ENCODE measurements at regions not wholly inside any gene's neighbourhood (a gene's known extent, or its start where the extent isn't known, plus 50 kb on each side); places are given as distances from the start of the nearest gene placed in this dataset.

DNA sequence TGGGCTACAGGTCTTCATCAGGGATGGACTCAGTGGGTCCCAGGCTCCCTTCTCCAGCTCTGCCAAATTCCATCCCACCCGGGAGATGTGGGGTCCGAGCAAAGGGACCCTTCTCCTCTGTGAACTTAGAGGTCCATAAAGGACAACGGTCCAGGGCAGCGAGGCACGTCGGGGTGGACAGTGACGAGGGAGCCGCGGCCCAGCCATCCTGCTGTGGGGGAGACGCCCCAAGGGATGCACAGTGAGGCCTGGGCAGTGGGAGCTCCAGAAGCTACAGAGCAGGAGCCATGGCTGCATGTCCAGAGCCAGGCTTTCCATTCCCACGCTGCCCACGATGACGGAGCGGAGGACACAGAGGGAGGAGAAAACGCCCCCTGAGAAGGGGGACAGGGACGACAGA, 107.5 kb upstream of the PPP1R26 start:
- Histone ChIP-seq H3K9me3 (no peaks in the 10 kb centered on the region), H3K27ac (no peak overlapping the region), H3K36me3 (no peaks in the 10 kb centered on the region), H3K4me1 (no peaks in the 10 kb centered on the region), H3K4me3 (no peak overlapping the region), H3K27me3 (no peaks in the 10 kb centered on the region)
- TF ChIP-seq POLR2A (IDR thresholded peaks at IDR 0.05) = no peak
- no peak for DNase-seq

DNA sequence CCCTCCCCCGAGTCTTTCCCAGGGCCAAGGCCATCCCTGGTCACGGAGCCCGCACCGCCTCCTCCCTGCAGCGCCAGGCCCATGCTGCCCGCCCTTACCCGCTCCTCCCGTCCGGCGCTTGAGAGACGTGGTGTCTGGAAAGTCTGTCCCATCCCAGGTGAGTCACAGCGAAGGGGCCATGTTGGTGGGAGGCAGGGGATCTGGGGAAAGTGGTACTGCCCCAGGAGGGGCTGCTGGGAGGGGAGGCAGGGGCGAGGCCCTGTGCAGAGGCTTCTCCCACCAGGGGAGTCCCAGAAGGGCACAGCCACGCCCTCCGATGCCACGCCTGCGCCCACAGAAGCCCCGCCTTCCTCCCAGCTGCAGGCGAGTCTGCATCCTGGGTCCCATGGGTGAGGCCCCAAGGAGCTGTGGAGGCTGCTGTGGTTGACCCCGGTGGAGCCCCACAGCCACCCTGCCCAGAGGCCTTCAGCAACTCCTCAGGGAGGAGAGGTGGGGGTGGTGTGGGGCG, 107.0 kb upstream of the PPP1R26 start:
- no peaks in the 10 kb centered on the region for H3K4me1 ChIP-seq
- H3K4me3 ChIP-seq = no peak overlapping the region
- no peaks in the 10 kb centered on the region for H3K27me3 ChIP-seq
- H3K36me3 ChIP-seq = no peaks in the 10 kb centered on the region
- no peak for DNase-seq
- no peak for TF ChIP-seq POLR2A (IDR thresholded peaks at IDR 0.05)
- TF ChIP-seq, protein P1, sequence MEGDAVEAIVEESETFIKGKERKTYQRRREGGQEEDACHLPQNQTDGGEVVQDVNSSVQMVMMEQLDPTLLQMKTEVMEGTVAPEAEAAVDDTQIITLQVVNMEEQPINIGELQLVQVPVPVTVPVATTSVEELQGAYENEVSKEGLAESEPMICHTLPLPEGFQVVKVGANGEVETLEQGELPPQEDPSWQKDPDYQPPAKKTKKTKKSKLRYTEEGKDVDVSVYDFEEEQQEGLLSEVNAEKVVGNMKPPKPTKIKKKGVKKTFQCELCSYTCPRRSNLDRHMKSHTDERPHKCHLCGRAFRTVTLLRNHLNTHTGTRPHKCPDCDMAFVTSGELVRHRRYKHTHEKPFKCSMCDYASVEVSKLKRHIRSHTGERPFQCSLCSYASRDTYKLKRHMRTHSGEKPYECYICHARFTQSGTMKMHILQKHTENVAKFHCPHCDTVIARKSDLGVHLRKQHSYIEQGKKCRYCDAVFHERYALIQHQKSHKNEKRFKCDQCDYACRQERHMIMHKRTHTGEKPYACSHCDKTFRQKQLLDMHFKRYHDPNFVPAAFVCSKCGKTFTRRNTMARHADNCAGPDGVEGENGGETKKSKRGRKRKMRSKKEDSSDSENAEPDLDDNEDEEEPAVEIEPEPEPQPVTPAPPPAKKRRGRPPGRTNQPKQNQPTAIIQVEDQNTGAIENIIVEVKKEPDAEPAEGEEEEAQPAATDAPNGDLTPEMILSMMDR (IDR thresholded peaks at IDR 0.05) = no peak
- H3K27ac ChIP-seq = no peak overlapping the region
- H3K9me3 ChIP-seq = no peaks in the 10 kb centered on the region

- no peak overlapping the region for H3K4me3 ChIP-seq
- no peaks in the 10 kb centered on the region for H3K27me3 ChIP-seq
- H3K4me1 ChIP-seq = no peaks in the 10 kb centered on the region
- H3K9me3 ChIP-seq = no peaks in the 10 kb centered on the region
- no peak overlapping the region for H3K27ac ChIP-seq
- H3K36me3 ChIP-seq = no peaks in the 10 kb centered on the region
- DNase-seq = no peak
- TF ChIP-seq, protein P1 (IDR thresholded peaks at IDR 0.05) = no peak
- TF ChIP-seq POLR2A (IDR thresholded peaks at IDR 0.05) = no peak
Measured at GRCh38 chr9:135373151-135373685, 106.4 kb upstream of the PPP1R26 start.

GRCh38 chr9:135373820-135374219, 105.8 kb upstream of the PPP1R26 start:
- TF ChIP-seq, protein P1 (IDR thresholded peaks at IDR 0.05) = no peak

GRCh38 chr9:135374591-135374990, 105.0 kb upstream of the PPP1R26 start:
- no peak overlapping the region for H3K4me3 ChIP-seq
- H3K4me1 ChIP-seq = no peaks in the 10 kb centered on the region
- TF ChIP-seq POLR2A (IDR thresholded peaks at IDR 0.05) = no peak
- TF ChIP-seq, protein P1 (IDR thresholded peaks at IDR 0.05) = no peak

More at GRCh38 chr9:135373820-135374219, 105.8 kb upstream of the PPP1R26 start:
- H3K27ac ChIP-seq = no peak overlapping the region
- no peak for DNase-seq
- H3K4me3 ChIP-seq = no peak overlapping the region
- H3K9me3 ChIP-seq = no peaks in the 10 kb centered on the region
- no peaks in the 10 kb centered on the region for H3K36me3 ChIP-seq
- no peaks in the 10 kb centered on the region for H3K4me1 ChIP-seq
- H3K27me3 ChIP-seq = no peaks in the 10 kb centered on the region

GRCh38 chr9:135375001-135375400, 104.6 kb upstream of the PPP1R26 start:
- no peak overlapping the region for H3K4me3 ChIP-seq
- DNase-seq = no peak
- no peak overlapping the region for H3K27ac ChIP-seq
- TF ChIP-seq, protein P1 (IDR thresholded peaks at IDR 0.05) = no peak
- TF ChIP-seq POLR2A (IDR thresholded peaks at IDR 0.05) = no peak
- no peaks in the 10 kb centered on the region for H3K36me3 ChIP-seq
- H3K4me1 ChIP-seq = no peaks in the 10 kb centered on the region
- H3K9me3 ChIP-seq = no peaks in the 10 kb centered on the region
- no peaks in the 10 kb centered on the region for H3K27me3 ChIP-seq

More at GRCh38 chr9:135374591-135374990, 105.0 kb upstream of the PPP1R26 start:
- no peaks in the 10 kb centered on the region for H3K36me3 ChIP-seq
- H3K27ac ChIP-seq = no peak overlapping the region
- H3K27me3 ChIP-seq = no peaks in the 10 kb centered on the region
- no peak for DNase-seq
- no peaks in the 10 kb centered on the region for H3K9me3 ChIP-seq
